H7 (cell line): ENCODE measurements at regions not wholly inside any gene's neighbourhood (a gene's known extent, or its start where the extent isn't known, plus 50 kb on each side); places are given as distances from the start of the nearest gene placed in this dataset.

Experiments used
- DNase-seq: peaks from one replicate; pipeline ENCODE4 v3.0.0; 2012
- H3K27me3 ChIP-seq: 2 replicates; pipeline ENCODE4 v1.6.0; 2011; ENCODE audit warnings: mild to moderate bottlenecking, low read length; ENCODE audit not compliant: control insufficient read depth, insufficient read depth
- H3K36me3 ChIP-seq: replicated peaks from 2 replicates; pipeline ENCODE4 v1.5.1; 2011; ENCODE audit warnings: low read length; ENCODE audit not compliant: control insufficient read depth, insufficient read depth
- H3K4me3 ChIP-seq: 2 replicates; pipeline ENCODE4 v1.5.1; 2011; ENCODE audit warnings: low read depth, mild to moderate bottlenecking, control low read depth, low read length, moderate library complexity; ENCODE audit not compliant: insufficient read depth

DNA sequence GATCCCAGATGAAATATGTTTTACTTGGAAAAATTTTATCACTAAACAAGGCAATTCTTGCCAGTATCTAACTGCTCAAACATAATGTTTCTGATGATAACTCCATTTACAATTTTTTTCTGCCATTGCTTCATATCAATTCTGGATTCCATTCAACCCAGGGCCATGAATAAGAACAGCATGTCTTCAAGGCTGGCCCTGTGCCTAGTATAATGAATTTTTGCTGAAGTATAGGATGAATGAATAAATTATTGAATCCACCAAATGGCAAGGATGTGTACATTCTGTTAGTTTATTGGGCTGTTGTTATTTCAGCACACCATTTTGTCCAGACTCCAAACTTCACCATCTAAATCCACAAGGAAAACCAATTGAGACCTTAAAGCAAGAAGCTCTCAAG, 414.7 kb downstream of the HS3ST3B1 start:
- Histone ChIP-seq H3K36me3 (no peaks in the 10 kb centered on the region), H3K27me3 (no peaks in the 10 kb centered on the region), H3K4me3 (no peak overlapping the region)
- no peak for DNase-seq

DNA sequence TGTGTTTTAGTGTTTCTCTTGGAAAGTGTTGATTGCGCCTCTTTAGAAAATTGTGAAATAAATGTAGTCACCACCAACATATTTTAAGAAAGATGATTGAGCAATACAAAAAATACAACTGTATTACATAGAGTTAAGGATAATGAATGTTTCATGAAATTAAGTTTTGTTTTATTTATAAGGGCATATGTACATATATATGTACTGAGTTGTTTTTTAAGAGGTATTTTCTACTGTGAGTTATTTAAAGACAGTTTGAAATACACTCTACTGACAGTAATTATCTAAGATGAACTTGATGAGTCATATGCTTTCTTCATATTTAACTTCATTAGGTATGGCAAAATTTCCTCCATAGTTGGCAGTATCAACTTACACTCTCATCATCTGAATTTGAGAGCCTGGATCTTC, 411.7 kb downstream of the HS3ST3B1 start:
- DNase-seq = no peak
- H3K36me3 ChIP-seq = no peaks in the 10 kb centered on the region
- no peaks in the 10 kb centered on the region for H3K27me3 ChIP-seq
- no peak overlapping the region for H3K4me3 ChIP-seq

DNA sequence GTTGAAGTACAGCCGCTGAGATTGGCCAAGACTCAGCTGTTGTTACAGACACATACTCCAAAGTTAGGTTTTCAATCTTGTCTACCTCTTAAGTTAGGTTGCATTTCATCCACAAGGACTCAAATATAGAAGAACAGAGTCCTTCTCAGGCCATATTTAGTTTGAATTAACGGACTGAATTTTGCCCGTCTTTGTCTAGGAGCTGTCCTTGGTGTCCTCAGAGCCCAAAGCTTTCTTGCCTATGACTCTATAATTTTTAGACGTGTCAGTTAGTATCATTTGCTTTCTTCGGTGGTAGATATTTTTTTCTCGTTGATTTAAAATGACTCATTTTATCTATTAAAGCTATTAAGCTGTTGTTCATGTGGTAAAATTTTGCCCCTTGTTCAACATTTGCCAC, 403.2 kb downstream of the HS3ST3B1 start:
- no peaks in the 10 kb centered on the region for H3K36me3 ChIP-seq
- H3K4me3 ChIP-seq = no peak overlapping the region
- DNase-seq = no peak
- no peaks in the 10 kb centered on the region for H3K27me3 ChIP-seq

DNA sequence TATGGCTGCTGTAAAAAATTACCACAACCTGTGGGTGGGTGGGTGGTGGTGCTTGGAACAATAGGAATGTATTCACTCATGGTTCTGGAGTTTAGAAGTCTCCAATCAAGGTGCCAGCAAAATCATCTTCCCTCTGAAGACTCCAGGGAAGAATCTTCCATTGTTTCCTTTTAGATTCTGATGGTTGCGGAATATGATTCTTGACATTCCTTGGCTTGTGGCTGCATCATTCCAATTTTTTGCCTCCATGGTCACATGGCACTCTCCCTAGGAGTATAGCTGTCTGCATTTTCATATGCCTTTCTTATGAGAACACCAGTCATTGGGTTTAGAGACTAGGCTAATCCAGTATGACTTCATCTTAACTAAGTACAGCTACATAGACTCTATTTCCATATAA, 401.0 kb downstream of the HS3ST3B1 start:
- DNase-seq = no peak
- Histone ChIP-seq H3K27me3 (no peaks in the 10 kb centered on the region), H3K4me3 (no peak overlapping the region), H3K36me3 (no peaks in the 10 kb centered on the region)

DNA sequence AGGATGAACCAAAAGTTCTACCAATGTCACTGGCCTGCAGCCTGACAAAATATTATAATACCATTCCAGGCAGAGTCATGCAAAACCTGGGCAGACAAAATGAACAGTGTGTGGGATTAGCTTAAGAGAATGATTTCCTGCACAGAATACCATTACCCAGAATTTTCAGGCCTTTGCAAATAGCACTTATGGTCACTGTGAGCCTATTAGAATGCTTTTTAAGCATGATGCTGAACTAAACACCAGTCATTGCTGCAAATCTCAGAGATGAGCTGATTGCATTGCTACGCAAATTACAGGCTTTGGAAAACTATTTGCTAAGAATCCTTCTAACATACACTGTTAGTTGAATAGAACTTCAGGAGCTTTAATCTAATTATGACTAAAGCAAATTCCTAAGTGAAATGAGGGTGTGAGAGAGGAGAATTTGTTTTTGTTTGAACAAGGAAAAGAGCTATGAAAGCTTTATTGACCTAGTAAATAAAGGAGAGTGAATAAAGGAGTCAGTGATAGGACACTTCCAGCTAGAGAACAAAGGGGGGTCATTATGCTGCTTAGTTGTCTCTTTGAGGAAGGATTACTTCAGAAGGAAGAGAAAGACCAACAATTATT, 398.8 kb downstream of the HS3ST3B1 start:
- Histone ChIP-seq H3K4me3 (no peak overlapping the region), H3K27me3 (no peaks in the 10 kb centered on the region; the same call in 1 of the 2 replicates), H3K36me3 (no peaks in the 10 kb centered on the region)
- peak; percentile 10 for DNase-seq

DNA sequence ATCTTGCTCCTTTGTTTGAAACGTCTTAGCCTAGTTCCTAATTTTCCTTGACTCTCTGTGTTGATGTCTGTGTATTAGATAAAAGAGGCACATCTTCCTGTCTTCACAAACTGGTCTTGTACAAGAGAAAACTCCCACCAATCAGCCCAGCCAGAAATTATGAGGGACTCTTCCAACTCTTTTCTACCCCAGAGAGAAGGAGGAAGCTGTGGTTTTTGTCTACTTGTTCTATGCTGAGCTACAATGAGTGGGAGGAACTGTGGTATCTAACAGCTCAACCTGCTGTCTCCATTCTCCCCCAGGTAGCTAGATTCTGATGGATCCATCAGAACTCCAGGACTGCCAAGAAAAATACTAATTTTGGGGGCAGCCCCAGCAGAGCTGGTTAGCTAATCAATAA, 392.5 kb downstream of the HS3ST3B1 start:
- Histone ChIP-seq H3K4me3 (no peak overlapping the region), H3K27me3 (no peaks in the 10 kb centered on the region; the same call in 1 of the 2 replicates), H3K36me3 (no peaks in the 10 kb centered on the region)
- DNase-seq = no peak

DNA sequence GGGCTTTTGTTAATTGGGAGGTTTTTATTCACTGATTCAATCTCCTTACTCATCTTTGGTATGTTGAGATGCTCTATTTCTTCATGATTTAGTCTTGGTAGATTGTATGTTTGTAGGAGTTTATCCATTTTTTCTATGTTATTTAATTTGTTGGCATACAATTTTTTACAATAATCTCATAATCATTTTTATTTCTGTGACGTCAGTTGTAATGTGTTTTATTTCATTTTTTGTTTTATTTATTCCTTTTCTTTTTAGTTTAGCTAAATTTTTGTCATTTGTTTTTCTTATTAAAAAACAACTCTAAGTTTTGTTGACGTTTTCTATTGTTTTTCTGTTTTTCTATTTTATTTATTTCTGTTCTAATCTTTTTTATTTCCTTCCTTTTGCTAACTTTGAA, 389.8 kb downstream of the HS3ST3B1 start:
- Histone ChIP-seq H3K36me3 (no peaks in the 10 kb centered on the region), H3K27me3 (no peaks in the 10 kb centered on the region), H3K4me3 (no peak overlapping the region)
- DNase-seq = no peak

DNA sequence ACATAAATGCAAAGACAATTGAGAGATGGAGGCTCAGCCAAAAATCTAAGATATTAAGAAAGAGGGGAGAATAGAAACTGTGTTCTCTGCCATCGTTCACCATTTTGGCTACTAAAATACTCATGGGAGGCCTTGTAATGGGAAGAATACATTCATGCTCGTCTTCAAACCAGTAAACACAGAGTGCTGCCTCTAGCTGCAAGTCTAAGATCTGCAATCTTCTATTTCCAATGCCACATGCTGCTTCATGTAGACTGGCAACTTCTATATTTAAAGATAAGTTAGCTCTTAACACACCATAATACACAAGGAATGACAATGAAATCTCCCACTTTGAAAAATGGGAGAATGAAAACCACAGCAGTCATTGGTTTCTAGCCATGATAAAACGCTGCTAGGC, 387.3 kb downstream of the HS3ST3B1 start:
- Histone ChIP-seq H3K27me3 (no peaks in the 10 kb centered on the region), H3K36me3 (no peaks in the 10 kb centered on the region), H3K4me3 (no peak overlapping the region)
- DNase-seq = peak; percentile 6

DNA sequence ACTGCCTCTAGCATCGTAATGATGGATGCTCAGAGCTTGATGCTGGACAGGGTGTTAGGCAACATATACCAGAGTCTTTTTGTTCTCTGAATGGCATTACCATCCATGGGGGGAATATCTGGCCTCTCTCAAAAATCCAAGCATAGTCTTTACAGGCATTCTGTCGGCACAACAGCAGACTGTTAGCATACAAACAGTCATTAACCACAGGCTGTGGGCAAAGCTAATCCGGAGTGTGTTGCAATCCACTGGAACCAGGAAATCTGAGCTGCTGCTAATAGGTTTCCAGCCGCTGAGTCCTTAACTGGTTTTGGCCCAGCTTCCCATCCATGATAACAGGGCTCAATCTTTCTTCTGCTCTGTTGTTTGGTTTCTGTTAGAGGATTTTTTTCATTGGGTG, 371.9 kb downstream of the HS3ST3B1 start:
- H3K4me3 ChIP-seq = no peak overlapping the region

DNA sequence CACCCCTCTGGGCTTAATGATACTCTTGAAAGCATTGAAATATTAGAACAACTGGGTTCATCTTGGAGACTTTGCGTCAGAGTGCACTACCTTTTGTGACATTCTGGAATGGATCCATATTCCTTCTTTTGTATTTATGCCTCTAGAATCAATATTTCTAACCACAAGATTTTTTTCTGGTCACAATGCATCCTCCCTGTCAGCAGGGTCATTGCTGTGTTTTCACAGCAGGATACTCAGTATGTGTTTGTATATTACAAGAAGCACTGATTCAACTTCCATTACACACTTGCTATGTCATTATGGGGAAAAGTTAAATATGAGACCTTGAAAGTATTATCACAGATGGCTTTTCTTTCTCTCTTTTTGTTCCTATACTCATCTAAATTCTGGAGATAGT, 370.0 kb downstream of the HS3ST3B1 start:
- Histone ChIP-seq H3K27me3 (no peaks in the 10 kb centered on the region), H3K36me3 (no peaks in the 10 kb centered on the region), H3K4me3 (no peak overlapping the region)
- DNase-seq = no peak

More for the DNA sequence above, 371.9 kb downstream of the HS3ST3B1 start:
- no peaks in the 10 kb centered on the region for H3K27me3 ChIP-seq
- DNase-seq = no peak
- no peaks in the 10 kb centered on the region for H3K36me3 ChIP-seq

DNA sequence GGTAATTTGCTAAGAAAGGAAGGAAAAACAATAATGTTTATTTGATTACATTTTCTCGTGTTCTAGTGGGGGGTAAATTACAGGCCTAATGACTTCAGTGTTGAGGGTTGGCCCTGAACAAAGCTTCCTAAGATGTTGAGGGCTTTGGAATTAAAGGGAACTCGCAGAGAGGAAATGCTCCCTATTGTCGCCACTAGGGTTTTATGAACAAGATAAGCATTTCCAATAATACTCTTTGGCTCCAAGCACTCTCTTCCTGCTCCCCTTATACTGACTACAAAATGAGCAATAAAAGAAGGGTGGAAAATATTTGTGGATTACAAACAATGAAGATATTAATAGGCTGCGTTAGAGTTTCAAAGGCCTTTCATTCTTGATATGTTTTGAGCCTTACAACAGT, 363.6 kb downstream of the HS3ST3B1 start:
- no peaks in the 10 kb centered on the region for H3K36me3 ChIP-seq
- DNase-seq = no peak
- H3K27me3 ChIP-seq = no peaks in the 10 kb centered on the region
- no peak overlapping the region for H3K4me3 ChIP-seq

DNA sequence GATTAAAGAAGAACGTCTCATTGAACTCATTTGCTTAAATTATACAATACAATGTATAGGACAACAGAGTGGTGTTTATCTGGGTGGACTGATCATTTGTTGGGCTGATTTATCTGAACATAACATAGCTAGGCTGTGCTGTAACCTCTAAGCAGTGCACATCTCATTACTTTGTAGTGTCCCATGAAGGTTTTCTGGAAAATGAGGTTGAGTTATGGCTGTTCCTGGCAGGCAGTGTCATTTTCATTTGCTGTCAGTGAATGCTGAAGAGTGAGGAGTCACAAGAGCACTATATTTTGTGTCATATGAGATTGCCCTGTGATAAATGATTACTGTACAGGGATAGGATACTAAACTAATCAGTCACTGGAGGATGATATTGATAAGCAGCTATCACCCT, 340.2 kb downstream of the HS3ST3B1 start:
- Histone ChIP-seq H3K36me3 (no peaks in the 10 kb centered on the region), H3K27me3 (no peaks in the 10 kb centered on the region), H3K4me3 (no peak overlapping the region)
- no peak for DNase-seq

DNA sequence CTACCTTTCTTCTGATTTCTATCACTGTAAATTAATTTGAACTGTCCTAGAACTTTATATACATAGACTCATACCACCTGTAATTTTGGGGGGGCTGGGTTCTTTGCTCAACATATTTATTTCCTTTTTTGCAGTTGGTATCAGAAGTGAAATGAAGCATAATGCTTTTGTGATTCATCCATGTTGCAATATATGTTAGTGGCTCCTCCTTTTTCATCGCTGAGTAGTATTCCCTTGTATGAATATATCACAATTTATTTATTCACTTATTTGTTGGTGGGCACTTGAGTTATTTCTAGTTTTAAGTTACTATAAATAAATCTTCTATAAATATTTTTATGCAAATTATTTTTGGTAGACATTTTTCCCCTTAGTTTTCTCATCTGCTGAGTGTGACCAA, 336.4 kb downstream of the HS3ST3B1 start:
- Histone ChIP-seq H3K36me3 (no peaks in the 10 kb centered on the region), H3K27me3 (no peaks in the 10 kb centered on the region), H3K4me3 (no peak overlapping the region)
- no peak for DNase-seq

DNA sequence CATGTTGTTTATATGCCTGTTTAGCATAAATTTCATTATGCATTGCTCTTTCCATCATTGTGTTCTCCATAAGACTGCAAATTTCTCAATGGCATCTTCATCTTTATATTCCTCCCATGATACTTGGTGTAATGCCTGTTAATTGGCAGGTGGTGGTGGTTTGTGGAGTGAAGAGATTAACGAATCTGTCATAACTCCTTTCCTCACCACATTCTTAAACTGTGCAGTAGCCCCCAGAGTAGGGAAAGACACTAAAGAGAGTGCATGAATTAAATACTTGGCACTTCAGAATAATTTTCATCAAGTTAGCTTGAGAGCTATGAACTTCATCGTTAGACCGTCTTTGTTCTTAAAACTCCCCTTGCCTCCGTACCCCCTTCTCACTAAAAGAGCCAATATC, 329.7 kb downstream of the HS3ST3B1 start:
- no peaks in the 10 kb centered on the region for H3K27me3 ChIP-seq

DNA sequence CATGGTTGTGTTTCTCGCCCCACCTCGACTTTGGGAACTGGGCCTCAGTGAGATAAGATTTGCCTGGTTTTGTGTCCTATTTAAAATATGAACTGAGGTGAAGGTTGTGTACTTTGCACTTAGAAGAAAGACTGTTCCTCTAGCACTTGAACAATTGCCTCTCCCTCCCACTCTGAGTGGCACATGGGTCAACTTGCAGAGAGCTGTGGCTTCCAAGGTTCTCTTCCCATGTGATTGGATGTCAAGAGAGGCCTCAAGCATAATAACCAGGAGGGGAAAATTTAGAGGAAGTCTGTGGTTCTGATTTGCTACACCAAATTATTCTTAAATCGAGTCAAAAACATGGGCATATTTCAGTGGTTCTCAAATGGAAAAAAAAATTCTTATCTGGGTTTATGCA, 329.2 kb downstream of the HS3ST3B1 start:
- H3K36me3 ChIP-seq = no peaks in the 10 kb centered on the region
- H3K27me3 ChIP-seq = no peaks in the 10 kb centered on the region
- DNase-seq = no peak
- H3K4me3 ChIP-seq = no peak overlapping the region

More for the DNA sequence above, 329.7 kb downstream of the HS3ST3B1 start:
- no peak overlapping the region for H3K4me3 ChIP-seq
- DNase-seq = no peak
- H3K36me3 ChIP-seq = no peaks in the 10 kb centered on the region

DNA sequence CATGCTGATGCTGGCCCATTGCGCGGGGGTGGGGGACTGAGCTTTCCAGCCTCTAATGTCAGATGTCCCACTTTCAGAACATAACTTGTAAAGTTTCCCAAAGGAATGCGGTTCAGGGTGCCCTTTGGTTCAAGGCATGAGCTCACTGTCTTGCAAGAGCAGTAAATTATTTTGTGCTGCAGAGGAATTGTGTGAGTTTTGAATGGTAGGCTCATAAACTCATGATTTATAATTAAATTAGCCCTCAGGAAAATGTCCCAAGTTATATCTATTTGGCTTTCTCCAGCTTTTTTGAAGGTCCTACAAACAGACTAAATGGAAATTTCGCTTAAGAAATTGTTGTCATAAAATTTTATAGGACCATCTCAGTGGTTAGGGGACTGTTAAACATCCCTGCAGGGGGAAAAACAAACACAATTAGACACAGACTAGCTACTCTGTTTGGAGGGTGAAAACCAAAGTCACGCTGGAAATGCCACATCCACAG, 321.8 kb downstream of the HS3ST3B1 start:
- Histone ChIP-seq H3K27me3 (no peaks in the 10 kb centered on the region), H3K36me3 (no peaks in the 10 kb centered on the region), H3K4me3 (no peak overlapping the region)
- DNase-seq = no peak
